ENCODE measurements at regions not wholly inside any gene's neighbourhood (a gene's known extent, or its start where the extent isn't known, plus 50 kb on each side); places are given as distances from the start of the nearest gene placed in this dataset.

DNA sequence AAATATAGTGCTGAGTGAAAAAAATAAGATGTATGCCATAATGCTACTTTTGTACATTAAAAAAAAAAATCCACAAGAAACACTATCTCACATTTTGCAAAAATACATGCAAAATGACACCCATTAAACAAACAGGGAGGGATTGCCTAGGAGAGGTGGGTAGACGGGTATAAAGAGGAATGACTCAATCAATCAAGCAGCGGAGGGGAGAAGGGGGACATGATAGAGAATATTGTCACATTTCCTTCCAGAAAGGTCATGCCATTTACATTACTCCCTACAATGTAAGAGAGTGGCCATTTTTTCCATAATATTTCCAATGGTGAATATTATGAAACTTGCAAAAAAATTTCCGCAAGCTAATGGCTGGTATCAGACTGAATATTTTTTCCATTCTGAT, 542.3 kb upstream of the TNP1 start:
- DNase-seq: no peak

DNA sequence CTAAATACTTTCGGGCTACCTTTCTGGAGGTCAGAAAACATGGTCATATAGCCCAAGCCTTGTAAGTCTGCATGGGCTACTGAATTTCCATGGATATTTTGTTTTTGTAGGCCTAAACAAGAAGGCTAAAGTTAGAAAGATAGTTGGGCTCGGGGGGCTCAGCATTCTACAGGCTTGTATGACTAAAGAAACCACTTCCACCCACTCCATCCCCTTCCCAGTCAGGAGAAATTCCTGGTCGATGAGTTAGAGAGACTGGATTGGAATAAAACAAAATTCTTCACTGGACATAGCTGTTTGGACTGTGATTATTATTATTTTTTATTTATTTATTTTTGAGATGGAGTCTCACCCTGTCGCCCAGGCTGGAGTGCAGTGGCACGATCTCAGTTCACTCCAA, 539.4 kb upstream of the TNP1 start:
- DNase-seq: no peak

DNA sequence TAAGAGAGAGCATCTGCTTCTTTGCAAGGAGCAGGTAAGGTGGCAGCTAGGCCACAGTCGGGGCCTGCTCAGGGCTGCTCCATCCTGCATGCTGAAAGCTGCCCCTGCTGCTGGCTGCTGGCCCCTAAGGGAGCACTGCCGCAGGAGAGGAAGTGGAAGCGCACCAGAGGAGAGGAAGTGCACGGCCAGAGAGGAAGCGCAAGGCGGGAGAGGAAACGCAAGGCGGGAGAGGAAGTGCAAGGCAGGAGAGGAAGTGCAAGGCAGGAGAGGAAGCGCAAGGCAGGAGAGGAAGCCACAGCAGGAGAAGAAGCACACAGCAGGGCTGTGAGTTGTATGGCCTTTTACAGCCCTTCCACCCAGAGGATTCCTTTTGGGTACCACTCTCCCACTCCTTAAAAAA, 539.0 kb upstream of the TNP1 start:
- DNase-seq: no peak

DNA sequence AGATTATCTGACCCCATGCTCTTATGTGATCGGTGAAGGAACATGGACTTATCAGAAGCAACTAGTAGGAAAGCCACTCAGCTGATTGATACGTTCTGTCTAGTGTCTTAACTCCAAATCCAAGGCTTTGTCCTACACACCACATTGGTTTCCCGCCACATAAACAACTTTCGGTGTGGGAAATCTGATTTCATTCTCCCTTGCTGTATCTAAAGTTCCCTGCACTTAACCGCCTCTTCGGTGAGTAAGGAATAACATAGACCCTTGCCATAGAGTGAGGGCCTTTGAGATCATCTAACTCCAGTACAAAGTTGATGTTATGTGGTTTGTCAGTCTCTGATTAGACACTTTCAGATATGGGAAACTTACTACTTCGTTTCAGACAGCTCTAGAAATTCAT, 538.2 kb upstream of the TNP1 start:
- DNase-seq: no peak

DNA sequence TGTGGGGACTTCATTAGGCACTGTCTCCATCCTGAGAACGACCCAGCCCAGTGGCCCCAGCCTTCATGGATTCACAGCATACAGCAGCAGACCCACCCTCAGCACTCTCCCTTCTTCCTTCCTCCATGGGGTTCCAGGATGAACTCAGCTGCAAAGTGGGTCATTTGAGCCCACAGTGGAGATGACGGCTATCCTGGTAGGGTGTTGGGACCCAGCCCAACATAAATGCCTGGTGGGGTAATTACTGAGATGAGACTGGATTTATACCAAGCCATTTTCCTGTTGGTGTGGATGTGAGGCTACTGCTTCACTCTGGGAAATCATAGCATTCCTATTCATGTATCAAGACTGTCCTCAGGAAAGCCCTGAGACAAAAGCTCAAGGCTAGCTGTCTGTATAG, 536.7 kb upstream of the TNP1 start:
- no peak for DNase-seq

DNA sequence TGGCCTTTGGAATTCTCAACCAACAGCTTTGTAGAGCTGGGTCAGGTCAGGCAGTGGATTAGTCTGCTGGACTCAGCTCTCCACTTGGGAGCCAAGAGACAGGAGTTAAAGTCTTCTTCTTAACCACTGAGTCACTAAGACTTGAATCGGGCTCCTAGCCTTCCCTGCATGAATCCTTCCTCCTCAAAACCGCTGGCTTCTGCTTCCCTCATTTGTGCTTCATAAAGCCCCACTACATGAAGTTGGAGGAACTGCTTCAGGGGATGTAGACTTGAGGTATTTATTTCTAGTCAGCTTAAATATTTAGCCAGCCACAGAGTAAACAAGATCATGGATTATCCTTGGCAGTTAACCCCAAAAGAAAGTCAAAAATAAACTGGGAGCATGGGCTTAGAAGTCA, 536.3 kb upstream of the TNP1 start:
- DNase-seq: no peak

DNA sequence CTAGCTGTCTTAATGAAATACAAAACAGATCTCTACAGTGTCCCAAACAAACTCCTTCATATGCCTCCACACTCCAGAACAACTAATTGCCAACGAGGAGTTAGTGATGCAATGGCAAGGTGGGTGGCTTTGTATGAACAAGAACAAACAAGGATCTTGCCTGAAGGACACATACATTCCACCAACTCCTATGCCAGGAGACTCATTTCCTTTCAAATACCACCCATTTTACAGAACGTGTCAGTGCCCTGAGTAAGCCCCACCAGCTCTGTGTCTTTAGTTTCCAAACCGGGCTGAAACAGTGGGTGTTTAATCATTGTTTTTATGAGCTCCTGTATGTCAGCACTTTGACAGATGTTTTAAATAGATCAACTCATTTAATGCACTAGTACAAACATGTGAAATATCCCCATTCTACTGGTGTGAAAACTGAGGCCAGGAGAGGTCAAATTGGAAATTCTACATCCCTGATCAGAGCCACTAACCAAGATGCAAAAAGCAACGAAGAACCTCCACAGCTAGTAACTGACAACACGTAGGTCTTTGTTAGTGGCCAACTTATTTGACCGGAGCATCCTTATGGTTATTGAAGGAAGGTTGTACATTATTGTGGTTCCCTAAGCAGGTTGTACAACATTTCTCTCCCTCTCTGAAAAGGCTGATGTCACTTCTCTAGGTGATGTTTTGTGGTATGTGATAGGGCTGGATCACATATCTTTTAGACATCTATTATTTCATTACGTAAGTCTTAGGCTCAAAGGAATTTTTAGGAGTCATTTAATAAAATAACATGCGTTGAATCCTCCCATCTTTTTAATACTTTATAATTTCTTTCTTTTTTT, 534.9 kb upstream of the TNP1 start:
- no peak for DNase-seq

DNA sequence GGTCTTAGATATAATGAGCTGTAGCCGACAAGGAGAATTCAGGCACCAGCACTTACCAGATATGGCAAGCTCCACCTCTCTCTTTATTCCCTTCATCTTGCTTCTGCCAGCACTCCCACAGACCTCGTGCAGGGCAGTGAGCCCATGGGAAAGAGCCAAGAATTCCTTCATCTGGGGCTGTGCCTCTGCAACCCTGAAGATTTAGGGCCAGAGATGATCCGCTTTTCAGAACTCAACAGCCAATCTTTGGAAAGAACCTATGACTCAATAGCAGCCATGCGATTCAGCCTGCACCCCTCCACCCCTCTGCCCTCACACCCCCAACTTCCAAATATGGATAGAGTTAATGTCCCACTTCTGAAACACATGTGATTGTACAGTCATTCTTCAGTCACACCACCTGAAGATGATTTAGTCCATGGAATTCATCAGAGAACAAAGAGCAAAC, 533.7 kb upstream of the TNP1 start:
- no peak for DNase-seq

DNA sequence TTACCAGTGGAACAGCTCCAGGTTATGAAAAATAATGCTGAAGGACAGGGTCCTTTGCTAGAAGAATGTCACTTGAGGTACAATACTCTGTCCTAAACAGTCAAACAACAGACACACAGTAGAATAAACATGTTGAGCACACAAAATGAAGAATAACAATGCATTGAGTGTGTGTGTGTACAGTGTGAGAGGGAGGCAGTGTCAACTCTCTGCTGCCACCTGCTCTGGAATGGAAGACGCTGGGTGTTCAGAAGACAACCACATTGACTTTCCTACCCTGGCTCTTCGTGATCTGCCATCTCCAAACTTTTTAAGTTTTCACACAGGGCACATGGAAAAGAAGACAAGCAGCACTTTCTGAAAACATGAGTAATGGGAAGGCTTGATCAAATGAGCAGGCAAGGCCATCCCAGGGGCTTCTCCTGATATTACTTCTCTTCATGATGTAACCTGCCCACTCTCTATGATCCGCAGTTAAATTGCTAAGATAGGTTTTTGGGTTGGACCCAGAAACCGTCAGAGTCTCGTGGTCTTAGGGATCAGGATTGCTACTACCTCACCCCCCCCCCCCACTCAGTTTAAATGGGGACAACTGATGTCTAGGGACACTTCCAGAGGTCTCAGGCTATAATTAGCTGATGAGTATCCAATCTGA, 533.2 kb upstream of the TNP1 start:
- no peak for DNase-seq

DNA sequence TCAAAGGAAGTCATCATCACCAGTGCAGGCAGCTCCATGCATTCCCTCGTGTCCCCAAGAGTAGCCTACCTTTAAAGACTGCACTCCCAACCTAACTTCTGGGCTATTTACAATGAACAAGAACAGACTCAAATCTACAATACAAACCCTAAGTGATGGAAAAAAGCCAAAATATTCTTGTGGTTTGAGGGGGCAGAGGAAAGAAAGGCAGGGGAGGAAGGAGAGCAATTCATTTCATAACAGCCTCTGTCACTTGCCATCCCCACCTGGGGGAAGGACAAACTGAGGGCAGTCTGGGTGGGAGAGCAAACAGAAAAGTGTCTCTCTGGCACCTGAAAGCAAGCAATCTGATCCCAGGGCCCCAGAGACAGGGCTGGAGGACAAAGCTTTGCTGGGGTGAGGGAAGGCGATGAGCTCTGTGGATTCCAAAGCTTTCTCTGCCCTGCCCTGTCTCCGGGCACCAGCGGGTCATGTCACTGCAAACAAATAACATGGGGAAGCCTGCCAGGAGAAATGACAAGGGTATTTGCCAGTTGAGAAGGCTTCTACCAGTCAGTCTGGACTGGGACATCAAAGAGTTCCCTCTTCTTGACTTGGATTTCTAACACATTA, 528.0 kb upstream of the TNP1 start:
- no peak for DNase-seq

DNA sequence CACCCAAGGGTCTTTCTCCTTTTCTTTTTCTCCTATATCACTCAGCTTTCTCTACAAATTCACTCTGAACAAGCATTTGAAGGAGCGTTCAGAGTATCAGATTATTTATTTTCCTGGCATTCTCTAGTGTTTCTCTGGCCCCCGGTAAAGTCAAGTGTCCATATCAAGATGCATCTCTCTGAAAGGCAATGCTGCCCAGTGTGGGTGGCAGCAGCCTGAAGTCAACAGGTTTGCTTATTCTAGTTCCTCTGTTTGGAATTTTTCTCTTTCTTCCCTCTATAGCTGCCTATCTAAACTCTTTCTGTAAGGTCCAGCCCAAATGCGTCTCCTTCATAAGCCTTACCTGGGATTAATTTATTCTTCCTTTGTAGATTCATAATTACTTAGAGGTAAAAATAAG, 526.2 kb upstream of the TNP1 start:
- no peak for DNase-seq

DNA sequence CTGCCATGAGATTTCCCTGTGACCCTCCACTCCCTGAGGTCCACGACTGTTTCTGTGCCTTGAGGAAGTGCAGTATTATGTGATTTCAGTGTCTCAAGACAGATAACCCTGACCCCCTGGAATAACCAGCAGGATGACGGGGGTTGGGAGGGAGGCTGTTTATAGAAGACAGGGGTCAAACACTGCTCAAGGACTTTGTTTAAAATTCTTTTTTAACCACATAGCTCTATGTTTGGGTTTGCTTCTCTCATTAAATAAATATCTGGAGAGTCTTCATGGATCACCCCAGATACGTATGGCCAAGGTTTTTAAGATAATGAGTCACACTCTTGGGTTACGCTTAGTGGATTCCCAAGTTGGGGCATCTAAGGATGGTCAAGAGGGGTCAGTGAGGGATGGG, 523.8 kb upstream of the TNP1 start:
- no peak for DNase-seq

DNA sequence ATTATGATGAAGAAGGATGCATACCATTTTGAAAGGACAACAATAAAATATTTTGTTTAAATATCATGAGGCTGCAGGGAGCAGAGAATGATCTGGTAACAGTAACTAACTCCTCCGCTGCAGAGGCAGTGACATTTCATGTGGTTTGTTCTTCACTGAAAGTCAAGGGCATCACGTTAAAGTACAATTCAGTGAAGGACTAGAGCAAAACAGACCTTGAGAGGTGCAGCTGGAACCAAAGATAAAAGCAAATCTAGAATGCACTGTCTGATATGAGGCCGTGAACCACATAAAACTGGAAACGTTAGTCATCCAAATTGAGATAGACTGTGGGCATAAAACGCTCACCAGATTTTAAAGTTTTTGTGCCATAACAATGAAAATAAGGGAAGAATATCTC, 522.9 kb upstream of the TNP1 start:
- DNase-seq: no peak

DNA sequence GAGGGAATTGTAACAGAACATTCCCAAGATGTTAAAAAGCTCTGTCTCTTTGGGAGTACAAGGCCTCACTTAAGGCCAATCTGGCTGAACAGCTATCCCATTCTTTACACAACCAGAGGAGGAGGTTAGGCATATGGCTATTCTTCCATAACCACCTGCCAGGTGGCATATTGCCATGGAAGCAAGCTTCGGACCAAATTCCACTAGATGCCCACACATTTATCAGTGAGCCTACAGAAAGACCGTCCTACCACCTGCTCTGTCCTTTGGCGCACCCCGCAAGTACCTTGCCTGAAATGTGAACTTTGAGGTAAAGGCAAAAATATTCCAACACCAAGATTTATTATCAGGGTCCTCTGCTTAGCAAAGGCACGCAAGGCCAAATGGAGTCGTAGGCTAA, 519.9 kb upstream of the TNP1 start:
- DNase-seq: no peak

DNA sequence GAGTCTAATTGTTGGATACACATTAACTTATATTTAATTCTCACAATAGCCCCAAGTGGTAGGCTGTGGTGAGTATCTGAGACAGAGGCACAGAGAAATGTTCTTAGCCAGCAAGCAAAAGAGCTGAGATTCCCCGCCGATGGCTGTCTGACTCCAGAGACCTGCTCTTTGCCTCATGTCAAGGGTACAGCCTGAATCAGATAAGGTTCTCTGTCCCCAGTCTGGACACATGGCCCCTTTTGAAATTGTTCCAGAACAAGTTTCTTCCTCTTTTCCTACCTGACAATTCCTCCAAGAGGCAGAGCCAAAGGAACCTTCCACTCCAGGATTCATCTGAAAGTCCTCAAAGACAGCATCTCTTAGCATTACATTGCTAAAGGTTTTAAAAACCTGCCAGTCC, 512.9 kb upstream of the TNP1 start:
- no peak for DNase-seq

DNA sequence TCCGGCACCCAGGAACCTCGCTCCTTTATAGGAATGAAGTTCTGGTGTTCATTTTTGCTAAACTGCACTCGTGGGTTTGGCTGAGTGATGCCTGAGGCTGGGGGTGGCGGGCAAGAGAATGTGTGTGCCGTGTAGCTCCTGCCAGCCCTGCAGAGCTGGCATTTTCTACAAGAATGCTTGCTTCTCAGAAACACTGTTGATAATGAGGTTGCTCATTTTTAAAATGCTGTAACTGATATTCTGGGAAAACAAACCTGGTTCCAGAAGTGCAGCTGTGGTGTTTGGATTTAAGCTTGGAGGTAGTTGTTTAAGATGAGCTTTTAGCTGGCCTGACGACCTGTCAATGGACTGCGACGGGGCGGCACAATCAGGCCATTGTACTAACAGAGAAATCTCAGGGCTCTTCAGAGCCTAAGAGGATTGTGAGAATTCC, 511.9 kb upstream of the TNP1 start:
- DNase-seq: no peak

DNA sequence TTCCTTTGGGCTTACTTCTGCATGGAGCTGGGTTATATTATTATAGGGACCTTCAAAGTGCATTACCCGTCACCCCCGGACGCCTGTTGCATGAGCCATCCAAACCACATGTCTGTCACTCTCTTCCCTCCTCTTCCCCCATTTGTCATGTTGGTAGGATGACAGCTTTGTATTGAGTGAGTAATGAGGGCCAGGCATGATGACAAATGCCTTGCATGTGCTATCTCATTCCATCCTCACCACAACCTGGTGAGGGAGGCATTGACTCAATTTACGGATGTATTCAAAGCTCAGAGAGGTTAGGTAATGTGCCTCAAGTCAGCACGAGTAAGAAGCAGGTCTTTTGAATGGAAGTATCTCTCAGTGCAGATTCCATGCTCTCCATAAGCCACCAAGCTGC, 510.5 kb upstream of the TNP1 start:
- no peak for DNase-seq

DNA sequence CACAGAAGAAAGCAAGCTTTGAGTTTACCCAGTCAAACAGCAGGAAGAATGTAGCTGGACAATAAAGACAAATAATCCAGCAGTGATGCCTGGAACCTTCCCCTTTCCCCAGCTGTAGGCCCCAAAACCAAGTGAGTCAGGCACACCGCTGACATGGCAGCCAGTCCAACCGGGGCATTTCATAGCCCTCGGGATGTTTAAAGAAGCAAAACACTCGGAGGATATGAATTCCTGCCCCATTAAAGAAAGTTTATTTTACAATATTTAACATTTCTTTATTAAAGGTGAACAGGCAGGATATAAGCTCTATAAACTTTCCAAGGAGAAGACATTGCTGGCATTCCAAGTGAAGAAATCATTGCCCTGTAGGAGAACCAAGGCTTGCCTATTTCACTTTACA, 507.6 kb upstream of the TNP1 start:
- no peak for DNase-seq

DNA sequence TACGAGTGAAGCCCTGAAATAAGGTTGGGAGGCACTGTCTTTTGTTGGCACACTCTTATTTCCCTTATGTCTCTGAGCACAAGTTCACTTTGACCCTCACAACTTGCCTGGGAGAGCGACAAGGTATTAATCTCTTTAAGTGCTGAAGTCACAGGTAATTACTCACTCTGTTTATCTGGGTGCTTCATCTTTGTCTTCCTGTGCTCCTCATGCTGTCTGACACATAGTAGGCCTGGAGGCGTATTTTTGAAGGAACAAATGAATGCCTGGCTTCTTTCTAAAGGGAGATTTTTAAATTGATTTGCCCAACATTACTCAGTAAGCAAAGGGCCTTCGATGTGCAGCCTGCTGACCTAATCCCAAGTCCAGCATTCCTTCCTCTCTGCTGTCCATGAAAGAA, 507.1 kb upstream of the TNP1 start:
- no peak for DNase-seq

DNA sequence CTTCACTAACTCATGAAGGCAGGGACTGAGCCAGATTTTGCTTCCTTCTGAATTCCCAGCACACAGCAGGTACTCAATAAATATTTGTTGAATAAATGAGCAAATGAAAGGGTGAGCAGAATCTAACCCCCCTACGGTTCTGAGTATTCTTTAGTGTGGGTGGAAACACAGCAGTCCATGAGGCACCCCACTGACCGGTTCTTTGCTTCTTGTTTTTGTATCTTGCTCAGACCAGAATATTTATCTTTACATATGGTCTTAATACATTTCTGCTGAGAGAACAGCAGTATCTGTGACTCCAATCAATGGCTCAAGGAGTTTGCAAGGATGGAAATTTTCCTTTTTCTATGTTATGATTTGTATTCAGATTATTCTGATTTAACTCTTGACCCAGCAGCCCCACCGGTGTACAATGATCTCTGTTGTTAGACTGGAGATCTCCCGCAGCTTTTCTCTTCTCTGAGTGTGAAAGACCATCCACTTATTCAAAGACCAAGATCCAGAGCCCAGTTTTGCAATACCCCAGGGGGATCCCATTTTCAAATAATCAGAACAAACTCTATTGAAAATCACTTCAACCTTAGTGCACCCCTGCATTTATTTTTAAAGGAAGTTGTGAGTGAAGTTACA, 506.5 kb upstream of the TNP1 start:
- DNase-seq: peak; percentile 65

DNA sequence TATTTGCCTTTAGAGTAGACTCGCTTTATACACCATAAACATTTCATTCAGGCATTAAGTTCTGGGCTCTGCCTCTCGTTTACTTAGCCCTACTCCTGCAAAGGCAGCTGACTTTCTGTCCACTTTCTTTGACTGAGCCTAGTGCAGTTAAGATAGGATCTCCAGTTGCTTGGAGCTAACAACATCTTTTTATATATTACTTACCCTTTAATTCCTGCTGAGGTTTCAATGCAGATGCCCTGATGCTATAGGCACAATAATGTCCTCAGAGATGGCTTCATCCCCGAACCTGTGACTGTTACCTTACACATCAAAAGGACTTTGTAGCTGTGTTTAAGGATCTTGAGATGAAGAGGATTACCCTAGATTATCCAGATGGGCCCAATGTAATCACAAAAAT, 505.8 kb upstream of the TNP1 start:
- DNase-seq: no peak

DNA sequence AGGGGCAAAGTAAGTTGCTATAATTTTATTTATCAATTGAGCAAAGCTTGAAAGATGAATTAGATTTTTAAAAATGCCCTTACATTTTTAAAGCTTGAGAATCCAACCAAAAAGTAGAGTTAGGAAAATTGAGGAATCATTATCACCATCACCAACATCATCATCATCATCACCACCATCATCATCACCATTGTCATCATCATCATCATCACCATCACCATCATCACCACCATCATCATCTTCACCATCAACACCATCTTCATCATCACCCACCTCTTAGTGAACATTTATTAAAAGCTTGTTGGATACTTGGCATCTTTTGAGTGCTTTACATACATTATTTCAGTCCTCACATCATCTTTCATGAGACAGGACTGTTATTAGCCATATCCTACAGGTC, 504.4 kb upstream of the TNP1 start:
- DNase-seq: no peak

DNA sequence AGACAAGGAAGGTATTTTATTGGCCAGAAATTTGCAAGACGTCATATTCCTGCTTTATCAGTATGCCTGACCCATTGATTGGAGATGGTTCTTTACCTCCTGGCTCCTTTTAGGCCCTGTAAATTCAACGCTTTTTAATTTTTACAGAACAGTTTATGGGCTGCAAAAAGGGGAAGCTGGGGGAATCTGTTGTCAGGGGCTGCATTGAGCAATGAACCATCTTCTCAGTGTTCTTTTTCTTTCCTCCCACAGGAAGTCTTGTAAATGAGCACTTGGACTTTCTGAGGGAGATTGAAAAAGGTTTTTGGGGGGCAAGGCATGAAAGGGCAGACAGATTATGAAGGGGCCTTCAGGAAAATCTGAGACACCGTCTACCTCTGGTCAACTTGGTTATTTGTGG, 503.6 kb upstream of the TNP1 start:
- DNase-seq: no peak

DNA sequence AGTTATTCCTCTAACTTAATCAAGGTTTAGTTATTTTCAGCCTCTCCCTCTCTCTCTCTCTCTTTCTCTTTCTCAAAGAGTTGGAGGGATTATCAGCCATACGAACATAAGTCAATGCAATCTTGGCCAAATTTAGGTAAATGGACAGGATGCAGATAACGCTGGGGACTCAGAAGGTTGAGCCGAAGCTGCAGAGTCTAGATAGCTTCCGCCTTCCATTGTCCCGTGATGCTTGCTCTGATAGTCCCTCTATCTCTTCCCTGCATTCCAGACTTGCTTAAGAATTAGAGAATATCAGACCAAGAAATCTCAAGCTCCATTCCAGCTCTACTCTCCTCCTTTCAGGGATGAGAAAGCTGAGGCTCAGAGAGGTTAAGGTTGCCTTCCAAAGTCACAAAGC, 502.8 kb upstream of the TNP1 start:
- no peak for DNase-seq

All from NCI-H2227 treated with DMSO at 0.1 percent for 48 hours (cell line).